ENCODE measurements at regions not wholly inside any gene's neighbourhood (a gene's known extent, or its start where the extent isn't known, plus 50 kb on each side); places are given as distances from the start of the nearest gene placed in this dataset.

- DNase-seq (ENCODE audit: extremely low read depth, low read depth), result no peak
Measured at GRCh38 chr20:19807946-19808330, 49.9 kb downstream of the RIN2 start.

GRCh38 chr20:19808498-19808897, 50.4 kb downstream of the RIN2 start:
- DNase-seq (ENCODE audit: extremely low read depth, low read depth), result no peak

GRCh38 chr20:19809505-19809904, 51.4 kb downstream of the RIN2 start:
- DNase-seq (ENCODE audit: extremely low read depth, low read depth), result no peak

- no peak for DNase-seq (ENCODE audit: extremely low read depth, low read depth)
Measured at GRCh38 chr20:19811231-19811630, 53.2 kb downstream of the RIN2 start.

GRCh38 chr20:19812056-19812455, 54.0 kb downstream of the RIN2 start:
- no peak for DNase-seq (ENCODE audit: extremely low read depth, low read depth)

GRCh38 chr20:19812696-19813095, 54.6 kb downstream of the RIN2 start:
- no peak for DNase-seq (ENCODE audit: extremely low read depth, low read depth)

- no peak for DNase-seq (ENCODE audit: extremely low read depth, low read depth)
Measured at GRCh38 chr20:19813846-19814640, 56.0 kb downstream of the RIN2 start.

- DNase-seq (ENCODE audit: extremely low read depth, low read depth), result peak; percentile 91
Measured at GRCh38 chr20:19815553-19815991, 57.5 kb downstream of the RIN2 start.

GRCh38 chr20:19816386-19816785, 58.3 kb downstream of the RIN2 start:
- no peak for DNase-seq (ENCODE audit: extremely low read depth, low read depth)

GRCh38 chr20:19817017-19817416, 59.0 kb downstream of the RIN2 start:
- DNase-seq (ENCODE audit: extremely low read depth, low read depth), result peak; percentile 65

- no peak for DNase-seq (ENCODE audit: extremely low read depth, low read depth)
Measured at GRCh38 chr20:19819149-19819548, 61.1 kb downstream of the RIN2 start.

GRCh38 chr20:19820555-19821211, 62.6 kb downstream of the RIN2 start:
- no peak for DNase-seq (ENCODE audit: extremely low read depth, low read depth)

- no peak for DNase-seq (ENCODE audit: extremely low read depth, low read depth)
Measured at GRCh38 chr20:19821606-19822005, 63.5 kb downstream of the RIN2 start.

- no peak for DNase-seq (ENCODE audit: extremely low read depth, low read depth)
Measured at GRCh38 chr20:19823216-19823615, 65.2 kb downstream of the RIN2 start.

- DNase-seq (ENCODE audit: extremely low read depth, low read depth), result no peak
Measured at GRCh38 chr20:19823971-19824370, 65.9 kb downstream of the RIN2 start.

- no peak for DNase-seq (ENCODE audit: extremely low read depth, low read depth)
Measured at GRCh38 chr20:19824861-19825260, 66.8 kb downstream of the RIN2 start.

GRCh38 chr20:19826179-19826914, 68.3 kb downstream of the RIN2 start:
- DNase-seq (ENCODE audit: extremely low read depth, low read depth), result no peak

- no peak for DNase-seq (ENCODE audit: extremely low read depth, low read depth)
Measured at GRCh38 chr20:19827818-19828217, 69.8 kb downstream of the RIN2 start.

GRCh38 chr20:19828232-19828631, 70.2 kb downstream of the RIN2 start:
- peak; percentile 48 for DNase-seq (ENCODE audit: extremely low read depth, low read depth)

GRCh38 chr20:19830211-19830785, 72.2 kb downstream of the RIN2 start:
- no peak for DNase-seq (ENCODE audit: extremely low read depth, low read depth)

- no peak for DNase-seq (ENCODE audit: extremely low read depth, low read depth)
Measured at GRCh38 chr20:19832875-19833274, 74.8 kb downstream of the RIN2 start.
